ENCODE measurements at regions not wholly inside any gene's neighbourhood (a gene's known extent, or its start where the extent isn't known, plus 50 kb on each side); places are given as distances from the start of the nearest gene placed in this dataset.

DNA sequence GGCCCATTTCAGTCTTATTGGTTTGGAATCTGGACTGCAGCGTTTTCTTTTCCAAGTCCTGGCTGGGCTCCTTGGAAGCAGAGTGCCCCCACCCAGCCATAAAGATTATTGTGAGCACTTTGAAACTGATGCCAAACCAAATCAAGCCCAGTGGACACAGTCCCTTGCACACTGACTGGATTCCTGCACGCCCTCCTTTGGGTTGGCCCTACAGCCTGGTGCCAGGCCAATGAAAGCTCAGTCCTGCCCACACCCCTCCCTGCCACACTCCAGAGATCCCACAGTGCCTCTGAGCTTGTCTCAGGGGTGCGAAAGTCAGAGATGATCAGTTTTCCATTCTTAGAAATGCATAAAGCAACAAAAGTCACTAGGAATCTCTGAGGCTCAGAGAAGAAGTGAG lies 181.9 kb downstream of the CETN3 start:
- TF ChIP-seq POLR2A (IDR thresholded peaks at IDR 0.05): no peak
- TF ChIP-seq, protein P1, sequence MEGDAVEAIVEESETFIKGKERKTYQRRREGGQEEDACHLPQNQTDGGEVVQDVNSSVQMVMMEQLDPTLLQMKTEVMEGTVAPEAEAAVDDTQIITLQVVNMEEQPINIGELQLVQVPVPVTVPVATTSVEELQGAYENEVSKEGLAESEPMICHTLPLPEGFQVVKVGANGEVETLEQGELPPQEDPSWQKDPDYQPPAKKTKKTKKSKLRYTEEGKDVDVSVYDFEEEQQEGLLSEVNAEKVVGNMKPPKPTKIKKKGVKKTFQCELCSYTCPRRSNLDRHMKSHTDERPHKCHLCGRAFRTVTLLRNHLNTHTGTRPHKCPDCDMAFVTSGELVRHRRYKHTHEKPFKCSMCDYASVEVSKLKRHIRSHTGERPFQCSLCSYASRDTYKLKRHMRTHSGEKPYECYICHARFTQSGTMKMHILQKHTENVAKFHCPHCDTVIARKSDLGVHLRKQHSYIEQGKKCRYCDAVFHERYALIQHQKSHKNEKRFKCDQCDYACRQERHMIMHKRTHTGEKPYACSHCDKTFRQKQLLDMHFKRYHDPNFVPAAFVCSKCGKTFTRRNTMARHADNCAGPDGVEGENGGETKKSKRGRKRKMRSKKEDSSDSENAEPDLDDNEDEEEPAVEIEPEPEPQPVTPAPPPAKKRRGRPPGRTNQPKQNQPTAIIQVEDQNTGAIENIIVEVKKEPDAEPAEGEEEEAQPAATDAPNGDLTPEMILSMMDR (IDR thresholded peaks at IDR 0.05): no peak
